Osteoblast (primary cell): ENCODE measurements at regions not wholly inside any gene's neighbourhood (a gene's known extent, or its start where the extent isn't known, plus 50 kb on each side); places are given as distances from the start of the nearest gene placed in this dataset.

Source experiments
- DNase-seq: peaks from one replicate; pipeline ENCODE4 v3.0.0; 2011; ENCODE audit warnings: low spot score, mixed read lengths; ENCODE audit not compliant: insufficient read length; ENCODE audit errors: missing footprints
- H2AFZ ChIP-seq: 2 replicates; pipeline ENCODE4 v1.6.0; 2011; ENCODE audit warnings: mild to moderate bottlenecking, low read length
- H3K27ac ChIP-seq: 2 replicates; pipeline ENCODE4 v1.5.1; 2011; ENCODE audit warnings: mild to moderate bottlenecking, low read depth, low read length, moderate library complexity
- H3K27me3 ChIP-seq: 2 replicates; pipeline ENCODE4 v1.6.0; 2012; ENCODE audit warnings: mild to moderate bottlenecking, control low read depth, inconsistent platforms, low read length, moderate library complexity; ENCODE audit not compliant: insufficient read depth
- H3K36me3 ChIP-seq: 2 replicates; pipeline ENCODE4 v1.5.1; 2011; ENCODE audit warnings: mild to moderate bottlenecking, low read length, control low read depth, moderate library complexity; ENCODE audit not compliant: insufficient read depth
- H3K4me1 ChIP-seq: 2 replicates; pipeline ENCODE4 v1.5.1; 2011; ENCODE audit warnings: mild to moderate bottlenecking, low read length, control low read depth, moderate library complexity; ENCODE audit not compliant: insufficient read depth
- H3K4me2 ChIP-seq: 2 replicates; pipeline ENCODE4 v1.6.0; 2011; ENCODE audit warnings: mild to moderate bottlenecking, low read length; ENCODE audit not compliant: insufficient read depth
- H3K4me3 ChIP-seq: fragments of 200-600 bp; sonication (generic); 3 replicates; pipeline ENCODE4 v1.5.1; 2012; ENCODE audit warnings: mild to moderate bottlenecking, low read length, inconsistent platforms; ENCODE audit not compliant: insufficient read depth
- H3K79me2 ChIP-seq: 2 replicates; pipeline ENCODE4 v1.6.0; 2012; ENCODE audit warnings: mild to moderate bottlenecking, low read length, control low read depth, inconsistent platforms; ENCODE audit not compliant: insufficient read depth
- H3K9me3 ChIP-seq: 2 replicates; pipeline ENCODE4 v1.5.1; 2011; ENCODE audit warnings: low read depth, low read length, control low read depth
- H4K20me1 ChIP-seq: 2 replicates; pipeline ENCODE4 v1.6.0; 2012; ENCODE audit warnings: mild to moderate bottlenecking, low read length, control low read depth; ENCODE audit not compliant: insufficient read depth
- TF ChIP-seq, protein P1 (sequence below): IDR thresholded peaks from 2 replicates; pipeline ENCODE4 v1.5.1; 2011; ENCODE audit warnings: mild to moderate bottlenecking, low read depth, low read length, moderate library complexity; ENCODE audit errors: extremely low read depth

DNA sequence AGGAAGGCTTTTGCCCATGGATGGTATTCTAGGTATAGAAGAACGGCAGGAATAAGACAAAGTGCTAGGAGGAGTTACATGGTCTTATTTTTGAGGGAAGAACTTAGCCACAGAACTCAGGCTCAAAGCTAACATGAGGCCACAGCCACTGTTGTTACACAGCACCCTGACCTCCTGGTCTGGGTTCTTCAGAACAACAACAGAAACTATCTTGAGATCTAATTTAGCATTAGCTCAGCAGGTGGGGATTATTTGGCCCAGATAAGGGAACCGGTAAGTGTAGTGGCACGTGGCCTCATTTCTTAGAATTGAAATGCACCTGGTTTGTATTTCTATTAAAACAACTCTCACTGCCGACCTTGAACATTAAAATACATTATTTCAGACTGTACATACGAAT, 1168.7 kb upstream of the SEMA6A start:
- no peak overlapping the region for H3K4me2 ChIP-seq
- no peak overlapping the region for H2AFZ ChIP-seq
- H3K27ac ChIP-seq, result no peak overlapping the region
- no peak overlapping the region for H3K4me3 ChIP-seq
- H3K4me1 ChIP-seq, result no peaks in the 10 kb centered on the region
- H3K36me3 ChIP-seq, result no peaks in the 10 kb centered on the region
- H3K79me2 ChIP-seq, result no peaks in the 10 kb centered on the region
- H4K20me1 ChIP-seq, result no peaks in the 10 kb centered on the region
- TF ChIP-seq, protein P1, sequence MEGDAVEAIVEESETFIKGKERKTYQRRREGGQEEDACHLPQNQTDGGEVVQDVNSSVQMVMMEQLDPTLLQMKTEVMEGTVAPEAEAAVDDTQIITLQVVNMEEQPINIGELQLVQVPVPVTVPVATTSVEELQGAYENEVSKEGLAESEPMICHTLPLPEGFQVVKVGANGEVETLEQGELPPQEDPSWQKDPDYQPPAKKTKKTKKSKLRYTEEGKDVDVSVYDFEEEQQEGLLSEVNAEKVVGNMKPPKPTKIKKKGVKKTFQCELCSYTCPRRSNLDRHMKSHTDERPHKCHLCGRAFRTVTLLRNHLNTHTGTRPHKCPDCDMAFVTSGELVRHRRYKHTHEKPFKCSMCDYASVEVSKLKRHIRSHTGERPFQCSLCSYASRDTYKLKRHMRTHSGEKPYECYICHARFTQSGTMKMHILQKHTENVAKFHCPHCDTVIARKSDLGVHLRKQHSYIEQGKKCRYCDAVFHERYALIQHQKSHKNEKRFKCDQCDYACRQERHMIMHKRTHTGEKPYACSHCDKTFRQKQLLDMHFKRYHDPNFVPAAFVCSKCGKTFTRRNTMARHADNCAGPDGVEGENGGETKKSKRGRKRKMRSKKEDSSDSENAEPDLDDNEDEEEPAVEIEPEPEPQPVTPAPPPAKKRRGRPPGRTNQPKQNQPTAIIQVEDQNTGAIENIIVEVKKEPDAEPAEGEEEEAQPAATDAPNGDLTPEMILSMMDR, result no peak
- DNase-seq, result no peak
- H3K9me3 ChIP-seq, result peaks cover 7% of the 10 kb centered on the region
- no peaks in the 10 kb centered on the region for H3K27me3 ChIP-seq

DNA sequence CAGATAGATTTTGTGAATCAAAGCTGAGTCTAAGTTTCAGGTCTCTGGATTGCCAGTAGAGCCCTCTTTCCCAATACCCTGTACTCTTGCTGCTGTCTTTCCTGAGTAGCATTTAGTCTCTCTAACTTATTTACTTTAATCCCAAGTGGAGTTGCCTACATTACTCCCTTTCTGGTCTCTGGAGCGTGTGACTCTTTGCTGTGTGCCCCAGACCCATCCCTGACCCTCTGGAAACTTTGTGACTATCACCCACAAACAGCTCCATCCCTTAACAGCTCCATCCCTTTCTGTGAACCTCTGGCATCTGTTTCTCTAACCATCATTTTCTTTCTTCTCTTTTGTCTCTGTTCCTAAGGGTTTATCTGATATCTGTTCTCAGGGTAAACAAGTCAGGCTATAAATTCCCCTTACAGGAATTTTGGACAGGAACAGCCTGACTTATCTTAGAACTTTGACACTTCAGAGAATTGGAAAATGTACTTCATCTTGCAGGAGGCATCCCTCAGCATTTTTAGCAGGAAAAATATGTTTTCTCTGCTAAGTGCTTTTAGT, 1167.1 kb upstream of the SEMA6A start:
- Histone ChIP-seq H2AFZ (no peak overlapping the region), H3K4me2 (no peak overlapping the region), H3K9me3 (peaks cover 7% of the 10 kb centered on the region), H3K4me3 (no peak overlapping the region), H4K20me1 (no peaks in the 10 kb centered on the region), H3K4me1 (no peaks in the 10 kb centered on the region), H3K79me2 (no peaks in the 10 kb centered on the region), H3K27me3 (no peaks in the 10 kb centered on the region), H3K27ac (no peak overlapping the region), H3K36me3 (no peaks in the 10 kb centered on the region)
- TF ChIP-seq, protein P1, result no peak
- DNase-seq, result no peak

DNA sequence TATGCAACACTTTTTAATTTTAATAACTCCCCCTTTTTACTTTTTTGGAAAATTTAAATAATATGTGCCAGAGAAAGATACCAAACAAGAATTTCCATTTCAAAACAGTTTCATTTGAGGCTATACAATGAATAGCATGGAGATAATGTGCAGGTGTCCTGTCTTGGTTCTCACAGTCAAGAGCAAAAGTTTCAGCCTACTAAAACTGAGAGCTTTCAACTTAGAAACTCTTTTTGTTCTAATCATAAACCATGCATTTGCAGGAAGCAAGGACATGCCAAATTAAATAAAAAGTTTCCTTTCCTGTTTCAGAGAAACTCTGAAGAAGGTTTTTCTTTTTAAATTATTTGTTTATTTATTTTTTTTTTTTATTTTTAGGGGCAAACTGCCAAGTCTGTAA, 1165.6 kb upstream of the SEMA6A start:
- no peak for DNase-seq
- H3K4me3 ChIP-seq, result no peak overlapping the region
- no peaks in the 10 kb centered on the region for H3K79me2 ChIP-seq
- H3K27me3 ChIP-seq, result no peaks in the 10 kb centered on the region
- no peaks in the 10 kb centered on the region for H3K36me3 ChIP-seq
- H4K20me1 ChIP-seq, result no peaks in the 10 kb centered on the region
- H3K27ac ChIP-seq, result no peak overlapping the region
- no peaks in the 10 kb centered on the region for H3K4me1 ChIP-seq
- TF ChIP-seq, protein P1, result no peak
- H3K4me2 ChIP-seq, result no peak overlapping the region
- peaks cover 11% of the 10 kb centered on the region for H3K9me3 ChIP-seq
- no peak overlapping the region for H2AFZ ChIP-seq

DNA sequence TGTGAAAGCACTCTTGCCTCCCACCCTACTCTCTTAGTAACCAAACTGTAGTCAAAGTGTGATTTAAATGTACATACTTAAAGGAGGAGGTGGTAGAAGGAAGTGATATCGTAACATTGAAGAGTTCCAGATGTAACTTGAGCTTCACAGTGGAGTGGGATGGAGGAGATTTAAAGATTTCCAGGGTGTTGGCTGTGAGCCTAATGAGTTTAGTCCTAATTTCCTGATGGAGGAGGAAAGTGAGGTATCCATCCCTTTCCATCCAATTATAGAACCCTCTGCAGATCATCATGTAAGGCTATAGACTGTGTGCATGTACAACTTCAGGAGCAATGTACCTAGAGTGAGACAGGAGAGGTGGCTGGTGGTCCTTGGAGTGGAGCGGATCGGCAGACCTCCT, 1163.9 kb upstream of the SEMA6A start:
- H2AFZ ChIP-seq, result no peak overlapping the region
- TF ChIP-seq, protein P1, result no peak
- H4K20me1 ChIP-seq, result no peaks in the 10 kb centered on the region
- no peaks in the 10 kb centered on the region for H3K4me1 ChIP-seq
- H3K9me3 ChIP-seq, result peaks cover 13% of the 10 kb centered on the region
- no peaks in the 10 kb centered on the region for H3K79me2 ChIP-seq
- H3K36me3 ChIP-seq, result no peaks in the 10 kb centered on the region
- no peak overlapping the region for H3K4me3 ChIP-seq
- H3K4me2 ChIP-seq, result no peak overlapping the region
- DNase-seq, result no peak
- no peak overlapping the region for H3K27ac ChIP-seq
- no peaks in the 10 kb centered on the region for H3K27me3 ChIP-seq
